Kidney (tissue), 13 donors: ENCODE measurements at regions not wholly inside any gene's neighbourhood (a gene's known extent, or its start where the extent isn't known, plus 50 kb on each side); places are given as distances from the start of the nearest gene placed in this dataset.
A peak's percentile ranks its signal among the peaks of the same experiment; 100 is the strongest.
"Not testable (repeated sequence)": the region's sequence is repeated elsewhere in the genome, so short reads cannot be mapped to it uniquely, and the experiment has no call there.

Experiments
- DNase-seq, 5 donors: peaks; one replicate each; pipeline ENCODE4 v3.0.0-alpha.2; 2013 to 2020
- FAIRE-seq: peaks from 2 replicates; lab custom pipeline; 2012; peaks lifted over from hg19 to GRCh38; lab: Jason Lieb, UNC
- H3K27ac ChIP-seq, 2 donors: one replicate each; pipeline ENCODE4 v1.7.0; 2013; ENCODE audit warnings: low read depth in 2 of 2, low read length in 2 of 2, inconsistent platforms in 1 of 2
- H3K27me3 ChIP-seq: one replicate; pipeline ENCODE4 v1.7.1; 2013; ENCODE audit warnings: low read length, inconsistent platforms; ENCODE audit not compliant: control insufficient read depth, insufficient read depth
- H3K36me3 ChIP-seq, 3 donors: one replicate each; pipeline versions ENCODE4 v1.7.0 to v1.7.1; 2013; ENCODE audit warnings: low read length in 3 of 3, control low read depth in 1 of 3, inconsistent platforms in 1 of 3; ENCODE audit not compliant: insufficient read depth in 3 of 3, control insufficient read depth in 2 of 3
- H3K4me1 ChIP-seq, 3 donors: one replicate each; pipeline versions ENCODE4 v1.7.0 to v1.7.1; 2013; ENCODE audit warnings: low read length in 3 of 3, inconsistent platforms in 1 of 3, low read depth in 1 of 3; ENCODE audit not compliant: control insufficient read depth in 2 of 3, insufficient read depth in 2 of 3
- H3K4me3 ChIP-seq, 3 donors: one replicate each; pipeline versions ENCODE4 v1.7.0 to v1.8.1; 2013; ENCODE audit warnings: low read length in 3 of 3, control low read depth in 1 of 3, inconsistent platforms in 1 of 3
- H3K9ac ChIP-seq, 3 donors: one replicate each; pipeline versions ENCODE4 v1.7.0 to v1.7.1; 2013; ENCODE audit warnings: low read length in 3 of 3, control low read depth in 1 of 3, inconsistent platforms in 1 of 3
- H3K9me3 ChIP-seq, 3 donors: one replicate each; pipeline versions ENCODE4 v1.7.0 to v1.7.1; 2013; ENCODE audit warnings: low read length in 3 of 3, control low read depth in 1 of 3, inconsistent platforms in 1 of 3; ENCODE audit not compliant: control insufficient read depth in 2 of 3, insufficient read depth in 1 of 3
- intact Hi-C: fragments of 100-400 bp; cut with DNase I; formaldehyde crosslinking; loops from one replicate; pipeline ENCODE4 v1.11.1; 2022
- TF ChIP-seq, protein P1 (sequence below): IDR thresholded peaks from 3 replicates; pipeline ENCODE4 v1.5.1; 2012; ENCODE audit warnings: mild to moderate bottlenecking, moderate library complexity, borderline replicate concordance; ENCODE audit not compliant: insufficient read depth; ENCODE audit errors: extremely low read depth
- donor health status: control.
- donor health status: control.
- donor health status: control.
- donor health status: control.
- donor health status: control.
- donor health status: DM: yes; HTN: yes; CAD: no.
- donor health status: Normal renal cell carcinoma (clear cell type).

DNA sequence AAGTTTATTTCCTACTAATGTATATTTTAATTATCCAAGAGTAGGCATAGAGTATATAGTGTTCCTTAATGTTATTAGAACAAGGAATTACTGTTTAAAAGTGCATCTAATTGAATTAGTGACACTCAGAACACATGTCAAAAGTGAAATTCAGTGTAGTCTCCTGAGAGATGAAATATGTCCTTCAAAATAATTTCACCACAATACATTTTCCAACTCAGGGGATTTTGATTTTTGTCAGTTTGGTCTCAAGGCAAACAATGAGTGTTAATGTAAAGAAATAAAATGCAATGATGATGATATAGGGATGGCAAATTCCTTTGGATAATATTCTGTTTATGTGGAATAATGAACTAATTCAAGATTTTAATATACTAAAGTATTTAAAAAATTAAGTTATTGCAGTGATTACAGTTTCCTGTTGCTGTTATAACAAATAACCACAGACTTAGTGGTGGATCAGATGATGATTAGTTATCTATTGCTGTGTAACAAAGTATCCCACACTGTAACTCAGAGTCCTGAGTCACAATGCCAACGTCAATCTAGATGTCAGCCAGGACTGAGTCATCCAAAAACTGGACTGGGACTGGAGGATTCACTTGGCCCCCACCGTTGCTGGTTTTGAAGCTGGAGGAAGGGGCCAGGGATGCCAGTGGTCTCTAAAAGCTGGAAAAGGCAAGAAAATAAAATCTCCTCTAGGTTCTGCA, 148.0 kb upstream of the SLC7A11 start:
- no peak overlapping the region for H3K27ac ChIP-seq
- H3K9ac ChIP-seq = no peak overlapping the region
- H3K4me1 ChIP-seq = no peaks in the 10 kb centered on the region
- H3K4me3 ChIP-seq = no peak overlapping the region
- TF ChIP-seq, protein P1, sequence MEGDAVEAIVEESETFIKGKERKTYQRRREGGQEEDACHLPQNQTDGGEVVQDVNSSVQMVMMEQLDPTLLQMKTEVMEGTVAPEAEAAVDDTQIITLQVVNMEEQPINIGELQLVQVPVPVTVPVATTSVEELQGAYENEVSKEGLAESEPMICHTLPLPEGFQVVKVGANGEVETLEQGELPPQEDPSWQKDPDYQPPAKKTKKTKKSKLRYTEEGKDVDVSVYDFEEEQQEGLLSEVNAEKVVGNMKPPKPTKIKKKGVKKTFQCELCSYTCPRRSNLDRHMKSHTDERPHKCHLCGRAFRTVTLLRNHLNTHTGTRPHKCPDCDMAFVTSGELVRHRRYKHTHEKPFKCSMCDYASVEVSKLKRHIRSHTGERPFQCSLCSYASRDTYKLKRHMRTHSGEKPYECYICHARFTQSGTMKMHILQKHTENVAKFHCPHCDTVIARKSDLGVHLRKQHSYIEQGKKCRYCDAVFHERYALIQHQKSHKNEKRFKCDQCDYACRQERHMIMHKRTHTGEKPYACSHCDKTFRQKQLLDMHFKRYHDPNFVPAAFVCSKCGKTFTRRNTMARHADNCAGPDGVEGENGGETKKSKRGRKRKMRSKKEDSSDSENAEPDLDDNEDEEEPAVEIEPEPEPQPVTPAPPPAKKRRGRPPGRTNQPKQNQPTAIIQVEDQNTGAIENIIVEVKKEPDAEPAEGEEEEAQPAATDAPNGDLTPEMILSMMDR = no peak
- H3K9me3 ChIP-seq = no peaks in the 10 kb centered on the region
- H3K27me3 ChIP-seq = no peaks in the 10 kb centered on the region
- no peak for FAIRE-seq
- H3K36me3 ChIP-seq = no peaks in the 10 kb centered on the region
- intact Hi-C loops = no loop called here
- DNase-seq = no peak

DNA sequence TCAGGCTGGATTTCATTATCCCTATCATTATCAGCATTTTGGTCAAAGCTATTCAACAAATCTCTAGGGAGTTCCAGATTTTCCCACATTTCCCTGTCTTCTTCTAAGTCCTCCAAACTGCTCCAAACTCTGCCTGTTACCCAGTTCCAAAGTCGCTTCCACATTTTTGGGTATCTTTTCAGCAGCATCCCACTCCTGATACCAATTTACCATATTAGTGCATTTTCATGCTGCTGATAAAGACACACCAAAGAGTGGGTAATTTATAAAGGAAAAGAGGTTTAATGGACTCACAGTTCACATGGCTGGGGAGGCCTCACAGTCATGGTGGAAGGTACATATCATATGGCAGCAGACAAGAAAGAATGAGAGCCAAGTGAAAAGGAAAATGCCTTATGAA, 132.8 kb upstream of the SLC7A11 start:
- Histone ChIP-seq H3K4me3 (no peak overlapping the region), H3K9ac (no peak overlapping the region), H3K27ac (no peak overlapping the region), H3K36me3 (no peaks in the 10 kb centered on the region), H3K4me1 (no peaks in the 10 kb centered on the region), H3K9me3 (peaks cover 0 to 8% (median 0%) of the 10 kb centered on the region in 3 donors), H3K27me3 (no peaks in the 10 kb centered on the region)
- FAIRE-seq (no peak), DNase-seq (no peak)
- TF ChIP-seq, protein P1 = no peak
- intact Hi-C loops = no loop called here

GRCh38 chr4:138367942-138368341, 125.8 kb upstream of the SLC7A11 start:
- FAIRE-seq (no peak), DNase-seq (peak in 2 of 5 donors; percentile 7 to 25)
- Histone ChIP-seq H3K4me1 (no peaks in the 10 kb centered on the region), H3K9ac (no peak overlapping the region), H3K27me3 (no peaks in the 10 kb centered on the region), H3K36me3 (no peaks in the 10 kb centered on the region), H3K4me3 (no peak overlapping the region), H3K27ac (no peak overlapping the region), H3K9me3 (no peaks in the 10 kb centered on the region)
- intact Hi-C loops = no loop called here
- TF ChIP-seq, protein P1 = no peak

GRCh38 chr4:138352446-138352845, 110.3 kb upstream of the SLC7A11 start:
- FAIRE-seq, H3K27me3 ChIP-seq, H3K9me3 ChIP-seq, DNase-seq, H3K4me3 ChIP-seq, H3K36me3 ChIP-seq, intact Hi-C loops, H3K4me1 ChIP-seq, H3K9ac ChIP-seq, H3K27ac ChIP-seq: not testable (repeated sequence)
